ENCODE measurements at regions not wholly inside any gene's neighbourhood (a gene's known extent, or its start where the extent isn't known, plus 50 kb on each side); places are given as distances from the start of the nearest gene placed in this dataset.

DNA sequence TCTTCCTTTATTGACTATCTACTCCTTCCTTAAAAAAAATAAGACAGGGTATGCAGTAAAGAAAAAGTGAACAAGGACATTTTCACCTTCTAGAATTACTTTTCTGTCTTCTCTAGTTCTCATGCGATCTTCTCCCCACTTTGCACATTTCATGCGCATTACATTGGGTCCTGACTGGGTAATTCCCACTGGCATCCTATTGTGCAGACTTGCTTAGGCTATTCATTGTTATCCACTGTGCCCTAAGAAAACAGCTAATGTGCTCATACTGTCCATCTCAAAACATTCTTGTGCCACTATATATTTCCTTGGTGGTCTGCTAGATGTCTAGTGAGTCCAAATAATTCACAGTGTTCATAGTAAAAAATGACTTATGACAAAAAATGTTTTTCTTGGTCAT is 447.4 kb upstream of the ROBO1 start:
- no peak for DNase-seq (ENCODE audit: low spot score)

DNA sequence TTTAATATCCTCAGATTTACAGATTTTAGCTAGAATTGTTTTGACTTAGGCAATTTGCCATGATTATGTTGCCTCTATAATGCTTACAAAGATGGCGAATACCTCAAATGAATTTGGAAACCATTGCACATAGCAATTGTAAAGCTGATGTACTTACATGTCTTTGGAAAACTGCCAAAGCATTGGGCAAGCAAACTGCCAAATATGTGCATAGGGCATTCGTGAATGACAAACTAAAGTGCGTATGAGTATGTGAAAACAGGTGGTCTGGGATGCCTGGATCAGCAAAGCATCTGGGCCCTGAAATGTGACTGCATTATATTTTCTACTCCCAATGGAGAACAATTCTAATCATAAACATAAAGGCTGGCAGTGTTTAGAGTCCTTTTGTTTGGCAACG is 445.3 kb upstream of the ROBO1 start:
- DNase-seq (ENCODE audit: low spot score), result no peak

DNA sequence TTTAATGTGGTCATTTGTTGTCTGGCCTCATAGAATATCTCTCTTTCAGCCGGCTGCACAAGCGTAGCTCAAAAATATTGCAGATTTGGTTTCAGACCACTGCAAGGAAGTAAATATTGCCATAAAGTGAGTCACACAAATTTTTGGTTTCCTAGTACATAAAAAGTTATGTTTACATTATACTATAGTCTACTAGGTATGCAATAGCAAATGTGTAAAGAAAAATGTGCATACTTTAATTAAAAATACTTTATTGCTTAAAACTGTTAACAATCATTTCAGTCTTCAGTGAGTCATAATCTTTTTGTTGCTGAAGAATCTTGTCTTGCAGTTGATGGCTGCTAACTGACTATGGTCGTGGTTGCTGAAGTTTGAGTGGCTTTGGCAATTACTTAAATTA is 425.1 kb upstream of the ROBO1 start:
- DNase-seq (ENCODE audit: low spot score), result no peak

DNA sequence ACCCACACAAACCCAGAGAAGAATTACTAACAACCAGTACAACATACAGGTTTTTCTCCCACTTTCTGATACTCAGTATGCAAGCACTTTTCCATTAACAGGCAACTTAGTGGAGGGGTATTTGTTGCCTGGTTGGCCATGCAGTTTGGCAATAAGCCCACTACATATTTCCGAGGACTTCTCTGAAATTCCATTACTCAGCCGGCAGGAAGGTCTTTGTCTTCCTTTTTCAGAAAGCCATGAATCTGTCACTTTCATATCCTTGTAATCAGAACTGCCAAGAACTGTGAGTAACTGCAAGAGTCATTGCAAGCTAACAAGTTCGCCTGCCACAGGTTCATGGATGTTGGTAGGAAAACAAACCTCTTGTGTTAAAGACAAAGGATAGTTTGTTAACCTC is 422.3 kb upstream of the ROBO1 start:
- DNase-seq (ENCODE audit: low spot score), result no peak

DNA sequence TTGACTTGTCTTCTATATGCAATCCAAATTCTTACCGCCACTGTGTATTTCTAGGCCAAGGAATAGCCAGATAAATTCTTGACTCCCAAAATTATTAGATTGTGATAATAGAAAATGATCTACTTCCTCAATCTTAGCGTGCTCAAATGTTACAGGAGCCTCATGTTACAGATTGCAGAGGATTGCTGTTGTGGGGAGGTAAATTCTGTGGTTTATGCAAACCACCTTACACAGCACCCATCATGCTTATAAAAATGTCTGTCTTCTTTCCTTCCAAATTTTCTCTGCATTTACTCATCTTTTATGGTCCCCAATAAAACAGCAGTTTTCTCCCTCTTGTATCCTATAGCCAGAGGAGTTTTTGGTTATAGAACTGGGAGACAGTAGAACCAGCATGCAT is 420.2 kb upstream of the ROBO1 start:
- DNase-seq (ENCODE audit: low spot score), result no peak

DNA sequence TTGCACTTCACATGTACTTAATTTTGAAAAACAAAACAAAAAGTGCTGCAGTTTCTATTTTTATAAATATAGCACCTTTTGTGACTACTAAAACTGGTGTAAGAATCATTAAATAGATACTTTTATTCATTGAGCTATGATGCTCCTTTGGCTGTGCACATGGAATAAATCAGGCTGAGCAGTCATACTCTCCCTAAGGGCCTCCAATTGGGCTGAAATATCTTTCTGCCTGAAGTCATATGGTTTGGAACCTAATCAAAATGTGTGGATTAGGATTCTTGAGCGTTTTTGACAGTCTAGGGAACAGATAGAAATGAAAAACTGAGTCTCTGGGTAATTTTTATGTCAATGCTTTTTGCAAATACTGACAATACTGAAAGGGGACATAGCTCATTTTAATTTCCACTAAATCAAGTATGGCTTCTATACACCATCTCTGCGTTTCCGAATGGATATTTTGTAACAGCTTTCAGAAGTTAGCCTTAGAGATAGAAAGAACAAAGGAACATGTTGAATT is 392.2 kb upstream of the ROBO1 start:
- DNase-seq (ENCODE audit: low spot score), result no peak

DNA sequence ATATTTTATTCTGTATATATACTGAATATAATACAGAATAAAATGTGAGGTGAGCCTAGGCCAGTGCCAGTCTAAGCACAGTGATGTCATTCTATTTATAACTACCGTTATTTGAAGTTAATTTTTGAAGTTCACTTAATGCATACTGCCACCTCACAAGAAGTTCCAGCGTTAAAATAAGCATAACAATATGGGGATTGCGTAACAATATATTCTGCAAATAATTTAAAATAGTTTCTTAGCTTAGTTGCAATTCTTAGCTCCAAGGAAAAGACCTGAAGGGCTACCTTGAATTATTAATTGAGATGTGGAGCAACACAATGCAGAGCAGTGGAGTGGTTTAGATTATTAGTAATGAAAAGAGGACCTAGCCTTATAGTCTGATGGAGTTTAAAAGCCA is 390.5 kb upstream of the ROBO1 start:
- DNase-seq (ENCODE audit: low spot score), result no peak

DNA sequence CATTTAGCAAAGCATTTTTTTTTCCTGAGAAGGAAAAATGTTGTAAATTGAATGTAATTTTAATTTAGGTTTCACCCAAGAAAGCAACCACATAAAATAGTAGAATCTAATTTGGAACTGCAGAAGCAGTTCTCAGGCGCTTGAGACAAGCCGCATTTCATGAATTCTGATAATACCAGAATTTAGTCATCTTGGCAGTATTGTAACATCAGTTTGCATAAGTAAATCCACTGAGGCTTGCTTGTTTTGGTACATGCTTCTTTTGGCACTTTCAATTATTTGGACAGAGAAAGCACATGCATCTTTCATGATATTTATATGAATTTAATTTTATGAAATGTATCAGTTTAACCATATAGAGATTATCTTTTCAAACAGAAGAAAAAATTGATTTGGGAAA is 389.7 kb upstream of the ROBO1 start:
- no peak for DNase-seq (ENCODE audit: low spot score)

DNA sequence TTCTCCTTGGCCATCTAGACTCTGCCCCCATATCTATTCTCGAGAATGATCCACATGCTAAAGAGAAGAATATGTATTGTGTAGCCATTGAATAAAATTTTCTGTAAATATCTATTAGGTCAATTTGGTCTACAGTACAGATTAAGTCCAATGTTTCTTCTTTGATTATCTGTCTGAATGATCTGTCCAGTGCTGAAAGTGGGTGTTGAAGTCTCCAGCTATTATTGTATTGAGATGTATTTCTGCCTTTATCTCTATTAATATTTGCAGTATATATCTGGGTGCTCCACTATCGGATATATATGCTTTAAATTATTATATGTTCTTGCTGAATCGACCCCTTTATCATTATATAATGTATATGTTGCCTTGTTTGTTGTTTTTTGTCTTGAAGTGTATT is 384.9 kb upstream of the ROBO1 start:
- no peak for DNase-seq (ENCODE audit: low spot score)

DNA sequence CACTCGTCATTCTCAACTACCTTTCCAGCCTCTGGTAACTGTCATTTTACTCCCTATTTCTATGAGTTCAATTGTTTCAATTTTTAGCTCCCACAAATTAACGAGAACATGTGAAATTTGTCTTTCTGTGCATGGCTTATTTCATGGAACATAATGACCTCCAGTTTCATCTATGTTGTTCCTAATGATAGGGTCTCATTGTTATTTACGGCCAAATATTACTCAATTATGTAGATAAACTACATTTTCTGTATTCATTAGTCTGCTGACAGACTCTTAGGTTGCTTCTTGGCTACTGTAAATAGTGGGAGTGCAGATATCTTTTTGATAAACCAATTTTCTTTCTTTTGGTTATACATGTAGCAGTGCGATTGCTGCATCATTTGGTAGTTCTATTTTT is 374.9 kb upstream of the ROBO1 start:
- DNase-seq (ENCODE audit: low spot score), result no peak

DNA sequence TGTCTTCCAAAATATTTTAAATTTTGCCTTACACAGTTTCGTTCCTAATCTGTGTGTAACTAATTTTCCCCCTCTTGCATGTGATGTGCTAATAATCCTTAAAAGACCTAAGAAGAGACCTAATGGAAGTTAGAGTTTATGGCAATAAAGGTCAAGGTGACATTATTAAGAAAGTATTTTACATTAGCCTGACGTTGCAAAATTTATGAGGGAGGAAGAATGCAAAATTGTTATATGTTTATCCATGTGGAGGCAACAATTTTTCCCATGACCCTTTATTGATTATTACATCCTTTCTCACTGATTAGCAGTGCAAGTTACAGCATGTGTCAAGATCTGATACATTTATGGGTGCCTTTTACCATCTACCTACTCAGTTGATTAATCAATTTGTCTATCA is 373.8 kb upstream of the ROBO1 start:
- no peak for DNase-seq (ENCODE audit: low spot score)

DNA sequence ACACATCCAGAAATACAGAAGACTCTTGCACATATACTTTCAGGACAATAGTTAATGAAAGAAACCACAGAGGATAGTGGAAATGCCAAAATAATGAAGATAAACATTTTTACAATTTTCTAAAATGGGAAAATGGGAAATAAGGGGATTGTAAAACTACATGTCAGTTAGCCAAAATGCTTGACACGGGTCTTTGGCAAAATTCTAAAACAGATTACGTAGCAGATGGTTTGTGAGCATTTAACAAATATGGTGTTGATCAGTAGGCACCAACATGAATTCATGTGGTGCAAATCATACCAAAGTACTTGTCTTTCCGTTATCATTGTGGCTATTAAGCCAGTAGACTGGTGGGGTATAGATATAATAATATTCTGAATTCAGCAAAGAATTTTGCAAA is 348.5 kb upstream of the ROBO1 start:
- no peak for DNase-seq (ENCODE audit: low spot score)

DNA sequence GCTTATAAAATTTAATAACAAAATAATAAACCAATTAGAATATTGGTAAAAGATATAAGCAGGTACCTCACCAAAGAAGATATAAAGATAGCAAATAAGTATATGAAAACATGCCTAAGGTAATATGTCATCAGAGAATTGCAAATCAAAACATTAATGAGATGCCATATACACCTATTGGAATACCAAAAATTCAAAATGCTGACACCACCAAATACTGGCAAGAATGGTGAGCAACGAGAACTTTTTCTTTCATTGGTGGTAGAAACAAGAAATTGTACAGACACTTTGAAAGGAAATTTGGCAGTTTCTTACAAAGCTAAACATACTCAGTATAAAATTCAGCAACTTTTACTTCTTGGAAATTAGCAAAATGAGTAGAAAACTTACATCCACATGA is 346.9 kb upstream of the ROBO1 start:
- no peak for DNase-seq (ENCODE audit: low spot score)

DNA sequence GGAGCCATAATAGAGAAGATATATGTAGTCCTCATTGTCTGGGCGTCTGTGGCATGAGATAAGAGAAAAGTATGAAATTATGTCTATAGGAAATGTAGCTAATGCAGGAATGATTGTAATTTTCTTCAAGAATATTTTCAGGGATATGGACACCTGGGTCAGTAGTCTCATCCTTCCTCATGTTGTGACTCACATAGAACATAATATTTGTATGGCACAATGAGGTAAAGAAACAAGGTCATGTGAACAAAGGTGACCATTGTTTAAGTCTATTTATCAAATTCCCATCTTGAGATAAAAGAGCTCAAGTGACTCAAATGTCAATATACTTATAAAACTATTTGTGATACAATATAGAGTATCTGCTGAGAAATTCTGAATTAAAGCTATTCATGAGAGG is 345.5 kb upstream of the ROBO1 start:
- no peak for DNase-seq (ENCODE audit: low spot score)

DNA sequence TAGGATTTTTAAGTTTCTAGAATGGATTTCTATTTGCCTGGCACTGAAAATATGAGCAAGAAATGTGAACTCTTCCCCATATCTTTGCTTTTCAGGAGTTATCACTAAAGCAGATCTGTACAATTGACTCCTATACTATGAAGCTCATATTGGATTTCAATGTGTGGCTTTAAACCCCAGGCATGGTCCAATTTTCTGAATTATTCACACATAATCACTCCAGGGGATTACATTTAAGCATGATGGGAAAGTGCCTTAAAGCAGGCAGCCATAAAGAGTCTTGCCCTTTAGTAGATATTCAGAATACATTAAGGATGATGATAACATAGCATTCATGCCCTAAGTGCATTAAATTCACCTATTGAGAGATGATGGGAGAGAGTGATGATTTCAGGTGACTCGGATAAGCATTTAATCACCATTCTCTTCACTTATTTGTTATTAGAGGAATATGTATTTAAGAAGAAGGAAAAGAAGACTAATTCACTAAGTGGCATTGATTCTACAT is 331.8 kb upstream of the ROBO1 start:
- no peak for DNase-seq (ENCODE audit: low spot score)

DNA sequence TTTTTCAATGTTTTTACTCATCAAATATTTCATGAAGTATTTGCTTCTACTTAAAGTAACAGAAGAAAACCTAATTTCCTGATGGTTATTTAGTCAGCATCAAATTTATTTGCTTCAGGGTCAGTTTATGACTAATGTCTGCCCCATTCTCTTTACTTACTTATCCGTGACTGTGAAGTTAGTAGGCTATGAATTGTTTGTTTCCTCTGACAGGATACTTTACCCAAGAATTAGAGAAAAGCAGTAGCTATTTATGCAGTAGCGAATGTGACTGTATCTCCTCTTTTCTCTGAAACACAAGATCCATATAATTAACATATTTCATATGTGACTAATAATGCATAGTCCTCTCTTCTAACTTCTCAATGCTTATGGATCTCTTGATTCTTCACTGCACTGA is 329.9 kb upstream of the ROBO1 start:
- DNase-seq (ENCODE audit: low spot score), result no peak

DNA sequence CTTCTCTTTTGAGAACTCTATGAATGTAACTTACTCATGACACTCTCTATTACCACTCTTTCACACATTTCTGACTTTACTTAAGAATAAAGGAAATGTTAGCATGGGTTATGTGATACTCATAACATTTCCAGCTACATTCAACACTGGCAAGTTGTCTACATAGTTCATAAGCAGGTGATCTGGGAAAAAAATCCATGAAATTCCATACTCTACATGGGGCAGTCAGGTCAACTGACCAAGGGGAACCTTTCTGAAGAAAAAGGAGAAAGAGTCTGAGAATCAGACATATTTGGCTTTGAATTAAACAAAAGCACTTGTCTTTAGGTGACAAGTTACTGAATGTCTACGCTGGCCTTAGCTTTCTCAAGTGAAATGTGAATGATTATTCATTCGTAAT is 329.1 kb upstream of the ROBO1 start:
- no peak for DNase-seq (ENCODE audit: low spot score)

DNA sequence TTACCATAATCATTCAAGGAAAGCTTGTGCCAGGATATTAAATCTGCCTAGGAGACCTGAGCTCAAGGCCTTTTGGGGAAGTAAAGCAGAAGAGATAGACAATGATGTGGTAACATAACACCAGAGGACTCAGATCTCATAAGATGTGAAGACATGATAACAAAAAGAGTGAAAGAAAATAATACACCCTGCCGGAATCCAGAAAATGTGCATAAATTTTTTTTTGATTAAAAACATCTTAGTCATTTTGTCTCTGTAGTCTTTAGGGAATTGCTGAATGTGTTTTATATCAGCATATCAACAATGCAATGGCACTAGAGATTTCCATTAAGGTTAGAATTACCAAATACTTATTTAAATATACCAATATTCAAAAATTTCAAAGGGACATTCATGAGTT is 326.8 kb upstream of the ROBO1 start:
- no peak for DNase-seq (ENCODE audit: low spot score)

DNA sequence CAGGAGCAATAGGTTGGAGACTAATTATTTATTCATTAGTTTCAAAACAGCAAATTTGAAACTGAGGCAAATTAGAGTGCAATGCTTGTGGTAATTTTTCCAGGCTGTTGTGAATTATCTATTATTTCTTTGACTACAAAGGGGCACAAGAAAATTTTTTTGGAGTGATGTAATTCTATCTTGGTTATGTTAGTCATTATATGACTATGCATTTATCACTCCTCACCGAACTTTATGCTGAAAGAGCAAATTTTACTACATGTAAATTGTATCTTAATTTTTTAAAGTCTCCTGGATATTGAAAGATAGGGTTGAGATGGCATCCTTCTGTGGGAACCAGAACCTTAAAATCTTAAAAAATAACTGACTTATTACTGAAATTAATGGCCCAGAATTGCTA is 320.0 kb upstream of the ROBO1 start:
- DNase-seq (ENCODE audit: low spot score), result no peak

DNA sequence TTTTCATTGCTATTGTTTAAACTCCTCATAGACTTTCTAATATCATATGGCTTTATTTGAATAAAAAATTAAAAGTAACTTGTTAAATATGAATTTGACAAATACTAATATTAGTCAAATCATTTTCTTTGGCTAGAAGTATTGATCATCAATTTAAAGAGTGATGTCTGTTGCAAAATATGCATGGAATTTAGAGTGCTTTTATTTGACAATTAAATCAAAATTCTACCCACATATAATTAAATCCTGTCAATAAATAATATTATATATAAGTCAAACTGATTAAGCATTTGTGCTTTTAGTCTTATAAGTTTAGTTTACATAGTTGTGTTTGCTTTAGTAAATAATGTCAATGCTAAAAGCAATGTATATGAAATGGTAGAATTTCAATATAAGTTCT is 318.6 kb upstream of the ROBO1 start:
- no peak for DNase-seq (ENCODE audit: low spot score)

DNA sequence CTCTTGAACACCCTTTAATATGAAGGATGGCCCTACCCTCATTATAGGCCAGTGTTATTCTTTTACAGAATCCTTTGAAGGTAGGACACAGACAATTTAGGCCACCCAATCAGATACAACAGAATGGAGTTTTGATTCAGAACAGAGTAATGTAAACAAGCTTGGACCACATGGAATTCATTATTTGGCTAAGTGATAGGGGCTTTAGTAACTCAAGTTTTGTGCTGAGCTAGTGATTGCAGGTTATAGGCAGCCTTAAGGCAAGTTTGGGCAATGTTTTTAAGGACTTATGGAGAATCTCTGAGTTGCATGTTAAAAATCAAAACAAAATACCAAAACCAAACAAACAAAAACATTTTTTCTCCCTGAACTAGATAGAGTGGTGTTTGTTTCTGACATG is 312.1 kb upstream of the ROBO1 start:
- no peak for DNase-seq (ENCODE audit: low spot score)

DNA sequence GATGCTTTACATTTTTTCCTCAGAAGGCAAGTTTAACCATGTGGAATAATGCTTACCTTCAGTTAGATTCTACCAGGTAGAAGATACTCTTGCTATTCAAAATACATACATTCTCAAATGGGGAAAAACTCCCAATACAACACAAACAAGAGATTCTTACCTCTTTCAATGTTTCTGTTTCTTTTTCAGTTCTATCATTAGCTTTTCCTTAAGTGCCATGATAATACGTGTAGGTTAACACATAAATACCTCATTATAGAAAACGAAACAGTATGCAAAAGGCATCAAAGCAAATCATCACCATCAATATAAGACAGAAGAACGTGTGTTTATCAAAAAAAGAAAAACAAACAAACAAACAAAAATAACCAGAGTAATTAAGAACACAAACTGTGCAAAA is 300.7 kb upstream of the ROBO1 start:
- DNase-seq (ENCODE audit: low spot score), result no peak

DNA sequence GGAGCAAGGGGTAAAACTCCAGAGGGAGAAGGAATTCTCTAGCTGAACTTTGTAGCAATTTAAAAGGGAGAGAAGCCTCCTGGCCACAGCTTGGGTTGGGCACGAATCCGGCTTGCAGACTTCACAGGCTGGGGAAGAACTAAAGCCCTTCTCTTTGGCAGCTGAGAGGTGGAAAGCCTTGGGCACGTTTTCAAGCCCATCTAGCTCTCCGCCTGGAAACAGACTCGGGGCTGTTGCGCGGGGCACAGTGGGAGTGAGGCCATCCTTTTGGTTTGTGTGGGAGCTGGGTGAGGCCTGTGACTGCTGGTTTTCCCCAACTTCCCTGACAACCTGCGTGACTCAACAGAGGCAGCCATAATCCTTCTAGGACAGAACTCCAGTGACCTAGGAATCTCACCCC is 295.7 kb upstream of the ROBO1 start:
- no peak for DNase-seq (ENCODE audit: low spot score)

DNA sequence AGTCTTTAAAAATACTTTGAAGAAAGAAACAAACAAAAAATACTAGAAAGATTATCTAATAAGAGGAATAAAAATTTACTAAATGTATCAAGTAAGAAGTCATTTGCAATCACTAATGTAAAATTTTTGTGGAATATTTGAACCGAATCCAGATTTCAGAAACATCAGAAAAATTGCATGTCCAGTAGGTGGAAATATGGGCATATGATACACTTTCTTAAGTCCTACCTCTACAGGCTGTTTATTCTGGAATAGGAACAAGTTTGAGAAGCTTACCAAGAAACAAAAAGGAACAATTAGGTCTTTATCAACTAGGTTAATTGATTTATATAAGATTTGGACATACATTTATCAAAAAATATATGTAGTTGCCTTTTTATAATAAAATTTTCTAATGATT is 292.9 kb upstream of the ROBO1 start:
- DNase-seq (ENCODE audit: low spot score), result no peak

DNA sequence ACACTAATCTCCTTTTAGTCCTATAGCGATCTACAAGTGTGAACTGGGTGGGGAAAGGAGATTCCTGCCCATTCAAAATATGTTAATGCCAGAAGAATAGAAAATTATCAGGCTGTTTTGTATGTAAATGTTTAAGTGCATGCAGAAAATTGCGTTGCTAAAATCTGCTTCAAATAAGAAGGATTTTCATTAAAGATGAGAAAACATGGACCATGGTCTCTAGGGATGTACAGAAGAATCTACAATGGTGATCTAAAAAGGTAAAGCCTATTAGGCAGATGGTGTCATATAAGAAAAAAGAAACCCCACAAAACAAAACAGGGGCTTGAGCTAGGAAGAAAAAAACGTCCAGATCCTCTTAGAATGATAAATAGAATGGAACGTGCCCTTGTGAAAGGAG is 287.5 kb upstream of the ROBO1 start:
- DNase-seq (ENCODE audit: low spot score), result no peak
